IMR-90 (cell line): ENCODE measurements at regions not wholly inside any gene's neighbourhood (a gene's known extent, or its start where the extent isn't known, plus 50 kb on each side); places are given as distances from the start of the nearest gene placed in this dataset.

Experiments
- ATAC-seq: fragments of 200-7000 bp; cut with Tn5 transposase; 2 replicates; pipeline ENCODE4 v1.9.1; 2020; ENCODE audit warnings: low read depth, mild to moderate bottlenecking, moderate library complexity
- BruUV-seq: library from RNA; stranded (reverse); fragments of 400-500 nt; replicated peaks from 2 replicates; lab custom pipeline; 2021; lab: Mats Ljungman, UMichigan
- CTCF ChIA-PET: fragments of 300-600 bp; formaldehyde crosslinking; extraction: SDS; loops from one replicate; lab custom pipeline; 2021; ENCODE audit warnings: antibody characterized with exemption; lab: Yijun Ruan, JAX
- POLR2A ChIA-PET: fragments of 300-600 bp; sonication (Branson Sonifier 250); formaldehyde crosslinking; loops from one replicate; lab custom pipeline; 2022; ENCODE audit warnings: antibody characterized with exemption; ENCODE audit not compliant: unreplicated experiment; lab: Charles Lee
- DNase-seq: peaks from one replicate; pipeline ENCODE4 v3.0.0; 2013
- H2AFZ ChIP-seq: replicated peaks from 2 replicates; pipeline ENCODE3; 2013; ENCODE audit warnings: low read length, mild to moderate bottlenecking; ENCODE audit not compliant: poor library complexity
- H2AK5ac ChIP-seq: 2 replicates; pipeline ENCODE4 v1.6.1; 2013; ENCODE audit warnings: low read depth, low read length, inconsistent platforms
- H2AK9ac ChIP-seq: replicated peaks from 2 replicates; pipeline ENCODE3; 2013; ENCODE audit warnings: mild to moderate bottlenecking, low read depth, low read length, moderate library complexity; ENCODE audit not compliant: poor library complexity
- H2BK120ac ChIP-seq: 2 replicates; pipeline ENCODE4 v1.6.1; 2013; ENCODE audit warnings: low read depth, low read length, inconsistent platforms
- H2BK15ac ChIP-seq: 3 replicates; pipeline ENCODE4 v1.6.1; 2013; ENCODE audit warnings: low read depth, low read length, inconsistent platforms
- H2BK20ac ChIP-seq: 2 replicates; pipeline ENCODE4 v1.6.1; 2013; ENCODE audit warnings: low read depth, mild to moderate bottlenecking, inconsistent platforms, low read length, moderate library complexity
- H2BK5ac ChIP-seq: 2 replicates; pipeline ENCODE4 v1.6.1; 2013; ENCODE audit warnings: mild to moderate bottlenecking, low read depth, low read length, inconsistent platforms; ENCODE audit not compliant: poor library complexity, severe bottlenecking
- H3K14ac ChIP-seq: replicated peaks from 2 replicates; pipeline ENCODE4 v1.6.1; 2013; ENCODE audit warnings: low read depth, low read length, inconsistent platforms
- H3K18ac ChIP-seq: 2 replicates; pipeline ENCODE4 v1.6.1; 2013; ENCODE audit warnings: low read depth, low read length, control low read depth
- H3K23ac ChIP-seq: 2 replicates; pipeline ENCODE4 v1.6.1; 2013; ENCODE audit warnings: low read depth, low read length, inconsistent platforms
- H3K27ac ChIP-seq: 2 replicates; pipeline ENCODE4 v1.5.1; 2013; ENCODE audit warnings: mild to moderate bottlenecking, control low read depth, low read length; ENCODE audit not compliant: insufficient read depth
- H3K27me3 ChIP-seq: 2 replicates; pipeline ENCODE4 v1.6.1; 2013; ENCODE audit warnings: low read length; ENCODE audit not compliant: control insufficient read depth, insufficient read depth
- H3K36me3 ChIP-seq: 2 replicates; pipeline ENCODE4 v1.6.1; 2013; ENCODE audit warnings: low read length, mixed read lengths; ENCODE audit not compliant: control insufficient read depth, insufficient read depth
- H3K4ac ChIP-seq: 2 replicates; pipeline ENCODE4 v1.6.1; 2013; ENCODE audit warnings: low read depth, low read length, inconsistent platforms
- H3K4me1 ChIP-seq: 2 replicates; pipeline ENCODE4 v1.6.1; 2013; ENCODE audit warnings: low read length, mixed read lengths; ENCODE audit not compliant: control insufficient read depth, insufficient read depth
- H3K4me2 ChIP-seq: 2 replicates; pipeline ENCODE4 v1.6.1; 2013; ENCODE audit warnings: low read depth, mild to moderate bottlenecking, control low read depth, low read length, moderate library complexity
- H3K4me3 ChIP-seq: 2 replicates; pipeline ENCODE4 v1.5.1; 2013; ENCODE audit warnings: low read depth, mild to moderate bottlenecking, control low read depth, low read length, moderate library complexity; ENCODE audit not compliant: insufficient read depth
- H3K56ac ChIP-seq: 2 replicates; pipeline ENCODE4 v1.6.1; 2013; ENCODE audit warnings: low read length, inconsistent platforms; ENCODE audit not compliant: insufficient read depth; ENCODE audit errors: extremely low read depth
- H3K79me1 ChIP-seq, 2 experiments: 2 replicates each; pipeline ENCODE4 v1.6.1; 2013; ENCODE audit warnings: low read length in 2 of 2, inconsistent platforms in 1 of 2, low read depth in 1 of 2
- H3K9ac ChIP-seq: 2 replicates; pipeline ENCODE4 v1.6.1; 2013; ENCODE audit warnings: low read depth, low read length, control low read depth
- H3K9me1 ChIP-seq: 2 replicates; pipeline ENCODE4 v1.6.1; 2013; ENCODE audit warnings: low read length, inconsistent platforms; ENCODE audit not compliant: insufficient read depth
- H3K9me3 ChIP-seq: 2 replicates; pipeline ENCODE4 v1.6.1; 2013; ENCODE audit warnings: low read length; ENCODE audit not compliant: control insufficient read depth, insufficient read depth
- H4K20me1 ChIP-seq: 2 replicates; pipeline ENCODE4 v1.6.1; 2013; ENCODE audit warnings: low read length, inconsistent platforms; ENCODE audit not compliant: insufficient read depth
- H4K5ac ChIP-seq: 2 replicates; pipeline ENCODE4 v1.6.1; 2013; ENCODE audit warnings: mild to moderate bottlenecking, low read depth, low read length, control low read depth
- H4K8ac ChIP-seq, 2 experiments: 2 replicates each; pipeline ENCODE4 v1.6.1; 2013; ENCODE audit warnings: low read depth in 2 of 2, low read length in 2 of 2, control low read depth in 1 of 2, inconsistent platforms in 1 of 2
- H4K91ac ChIP-seq: 2 replicates; pipeline ENCODE4 v1.6.1; 2013; ENCODE audit warnings: low read depth, low read length, inconsistent platforms; ENCODE audit not compliant: insufficient read depth
- CEBPB ChIP-seq: IDR thresholded peaks from 2 replicates; pipeline ENCODE4 v1.6.1; 2012; ENCODE audit warnings: low read depth, low read length, improper control_type of control experiment
- NFE2L2 ChIP-seq: fragments of 150-350 bp; IDR thresholded peaks from 2 replicates; pipeline ENCODE4 v1.6.1; 2016; ENCODE audit warnings: low read depth, mild to moderate bottlenecking, low read length
- dilution Hi-C: fragments of 300-500 bp; cut with HindIII; formaldehyde crosslinking; loops from one replicate; pipeline ENCODE4 v1.14.3; 2018; ENCODE audit warnings: low sequenced_read_pairs; ENCODE audit not compliant: unreplicated experiment
- in situ Hi-C: fragments of 300-500 bp; cut with MboI; formaldehyde crosslinking; loops from 3 replicates; pipeline ENCODE4 v1.14.3; 2019; ENCODE audit warnings: low sequenced_read_pairs, inconsistent platforms, mixed read lengths
- intact Hi-C: fragments of 100-400 bp; cut with micrococcal nuclease; formaldehyde crosslinking; loops from 2 replicates; pipeline ENCODE4 v1.10.0; 2022

DNA sequence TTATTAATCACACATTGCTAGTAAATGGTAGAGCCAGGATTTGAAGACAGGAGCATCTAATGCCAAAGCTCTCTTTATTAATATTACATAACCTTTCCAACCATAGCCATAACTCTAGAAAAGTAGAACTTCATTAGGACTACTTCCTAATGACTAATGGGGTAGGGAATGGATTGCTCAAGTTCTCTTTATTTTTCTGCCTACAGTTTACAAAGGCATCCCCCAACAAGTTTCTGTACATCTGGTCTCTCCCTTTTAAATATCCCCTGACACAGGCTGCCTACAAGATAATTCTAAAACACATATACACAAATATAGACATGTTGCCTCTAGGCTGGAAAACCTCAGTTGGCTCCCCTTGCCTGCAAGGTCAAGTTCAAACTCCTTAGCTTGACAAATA, 534.9 kb downstream of the SOX6 start:
- no peak overlapping the region for H2AK5ac ChIP-seq
- H3K56ac ChIP-seq = no peak overlapping the region
- H2AFZ ChIP-seq = no peak overlapping the region
- H3K27me3 ChIP-seq = no peaks in the 10 kb centered on the region
- POLR2A ChIA-PET = no interaction called here
- no peak overlapping the region for H4K8ac ChIP-seq
- no peak overlapping the region; the same call in 1 of the 2 replicates for H4K91ac ChIP-seq
- peaks cover 4% of the 10 kb centered on the region for H3K9me1 ChIP-seq
- H2BK5ac ChIP-seq = no peak overlapping the region
- peak overlapping the region; percentile 56 for H2BK120ac ChIP-seq
- ATAC-seq = 0 out of 2 replicates have a peak, but pooled peaks have one; percentile 6
- H3K9ac ChIP-seq = no peak overlapping the region
- no peak overlapping the region for H2AK9ac ChIP-seq
- H3K18ac ChIP-seq = peak overlapping the region; percentile 2; the same call in 1 of the 2 replicates
- H3K79me1 ChIP-seq = no peaks in the 10 kb centered on the region
- dilution Hi-C loops = no loop called here
- H3K4ac ChIP-seq = peak overlapping the region; percentile 58
- in situ Hi-C loops = no loop called here
- CTCF ChIA-PET = interaction anchor here (0.6 to 1.4 kb wide), 2 partner anchors 47 to 101 kb away, joined by 3 read pairs; no protein-coding TSS in a partner anchor
- H3K14ac ChIP-seq = no peak overlapping the region
- intact Hi-C loops = loop anchor here (10.0 kb wide), 1 partner anchor 163 kb away; no protein-coding TSS in a partner anchor
- BruUV-seq = no TSS peak
- H3K27ac ChIP-seq = no peak overlapping the region
- TF ChIP-seq NFE2L2 (no peak), CEBPB (peak; percentile 48; the same call in 1 of the 2 replicates)
- H3K36me3 ChIP-seq = no peaks in the 10 kb centered on the region
- peak; percentile 52 for DNase-seq
- no peak overlapping the region for H3K4me2 ChIP-seq
- no peaks in the 10 kb centered on the region for H4K20me1 ChIP-seq
- H4K5ac ChIP-seq = no peak overlapping the region
- H3K23ac ChIP-seq = no peak overlapping the region
- H2BK15ac ChIP-seq = no peak overlapping the region
- H3K4me1 ChIP-seq = peaks cover 22% of the 10 kb centered on the region
- H2BK20ac ChIP-seq = no peak overlapping the region
- H3K4me3 ChIP-seq = no peak overlapping the region
- no peaks in the 10 kb centered on the region for H3K9me3 ChIP-seq
